IPS DF 4.7 (cell line): ENCODE measurements at regions not wholly inside any gene's neighbourhood (a gene's known extent, or its start where the extent isn't known, plus 50 kb on each side); places are given as distances from the start of the nearest gene placed in this dataset.

Experiments
- DNase-seq: peaks from one replicate; pipeline ENCODE4 v3.0.0-alpha.2; 2013; ENCODE audit warnings: low spot score; ENCODE audit errors: extremely low read depth

DNA sequence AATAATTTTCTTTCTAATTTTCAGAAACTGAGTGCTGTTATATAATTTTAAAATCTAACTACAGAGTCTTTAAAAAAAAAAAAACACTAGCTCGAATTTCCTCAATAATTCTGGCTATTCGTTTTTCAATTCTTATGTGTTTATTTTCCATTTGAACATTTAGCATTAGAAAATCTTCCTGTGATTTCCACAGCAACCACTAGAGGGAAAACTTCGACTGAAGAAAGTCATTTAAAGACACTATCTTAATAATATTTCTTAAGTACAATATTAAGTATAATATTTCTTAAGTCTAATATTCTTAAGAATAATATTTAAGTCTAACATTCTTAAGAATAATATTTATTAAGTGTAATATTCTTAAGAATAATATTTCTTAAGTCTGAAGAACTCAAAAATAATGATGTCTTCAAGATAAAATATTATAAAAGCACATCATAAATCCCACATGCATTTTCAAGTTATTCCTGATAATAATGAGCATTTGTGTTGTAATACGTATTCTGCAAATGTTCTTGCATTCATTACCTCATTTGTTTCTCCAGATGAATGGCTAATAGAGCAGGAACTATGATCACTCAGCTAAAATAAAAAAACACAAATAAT lies 118.4 kb upstream of the WDR17 start:
- DNase-seq = no peak

DNA sequence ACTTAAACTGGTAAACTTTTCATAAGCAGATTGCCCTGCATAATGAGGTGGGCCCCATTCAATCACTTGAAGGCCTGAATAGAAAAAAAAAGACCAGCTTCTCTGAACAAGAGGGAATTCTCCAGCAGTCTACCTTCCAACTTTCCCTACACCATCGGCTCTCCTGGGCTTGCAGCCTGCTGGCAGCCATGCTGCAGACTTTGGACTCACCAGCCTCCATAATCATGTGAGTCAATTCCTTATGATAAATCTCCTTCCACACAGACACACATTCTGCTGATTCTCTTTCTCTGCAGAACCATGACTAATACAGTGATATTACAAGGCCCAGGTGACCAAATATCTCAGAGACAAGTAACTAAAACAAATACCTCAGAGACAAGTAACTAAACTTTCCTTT lies 113.8 kb upstream of the WDR17 start:
- no peak for DNase-seq

DNA sequence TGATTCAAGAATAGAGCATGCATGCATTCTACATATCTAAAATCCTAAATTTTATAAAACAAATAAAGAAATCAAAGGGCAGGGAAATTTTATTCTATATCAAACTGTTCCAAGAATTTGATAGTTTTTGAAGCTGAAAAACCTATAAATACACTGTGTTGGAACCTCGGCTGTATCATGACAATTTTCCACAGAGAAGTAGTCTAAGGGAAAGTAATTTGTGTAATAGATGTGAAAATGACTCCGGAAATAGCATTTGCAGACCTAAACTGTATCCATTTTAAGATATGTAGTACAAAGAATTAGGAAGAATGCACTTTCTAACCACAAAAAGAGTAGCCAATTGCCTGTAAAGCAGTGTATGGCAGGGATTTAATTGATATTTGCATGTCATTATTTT lies 112.5 kb upstream of the WDR17 start:
- no peak for DNase-seq

GRCh38 chr4:175953960-175954521 lies 111.6 kb upstream of the WDR17 start:
- no peak for DNase-seq

GRCh38 chr4:175954685-175955084 lies 111.0 kb upstream of the WDR17 start:
- DNase-seq = no peak

- no peak for DNase-seq
Observed at GRCh38 chr4:175961604-175962003, 104.0 kb upstream of the WDR17 start.

DNA sequence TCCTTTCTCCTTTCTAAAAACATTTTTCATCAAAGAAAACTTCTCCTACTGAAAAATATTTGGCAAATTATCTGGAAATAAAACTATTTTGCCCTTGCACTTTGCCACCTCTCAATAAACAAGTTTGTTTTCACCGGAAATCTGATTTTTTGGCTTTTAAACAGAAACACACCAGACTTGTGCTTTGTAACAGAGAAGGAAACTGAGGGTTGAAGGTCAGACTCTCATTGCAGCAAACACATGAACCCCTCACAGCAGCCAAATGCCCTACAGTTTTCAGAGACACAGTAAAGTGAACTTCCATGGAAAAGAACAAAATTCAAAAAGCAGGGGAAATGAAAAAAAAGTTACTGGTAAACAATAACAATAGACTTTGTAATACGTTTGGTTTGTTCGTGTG lies 95.6 kb upstream of the WDR17 start:
- DNase-seq = no peak

- no peak for DNase-seq
Observed at GRCh38 chr4:175970724-175971123, 94.9 kb upstream of the WDR17 start.

DNA sequence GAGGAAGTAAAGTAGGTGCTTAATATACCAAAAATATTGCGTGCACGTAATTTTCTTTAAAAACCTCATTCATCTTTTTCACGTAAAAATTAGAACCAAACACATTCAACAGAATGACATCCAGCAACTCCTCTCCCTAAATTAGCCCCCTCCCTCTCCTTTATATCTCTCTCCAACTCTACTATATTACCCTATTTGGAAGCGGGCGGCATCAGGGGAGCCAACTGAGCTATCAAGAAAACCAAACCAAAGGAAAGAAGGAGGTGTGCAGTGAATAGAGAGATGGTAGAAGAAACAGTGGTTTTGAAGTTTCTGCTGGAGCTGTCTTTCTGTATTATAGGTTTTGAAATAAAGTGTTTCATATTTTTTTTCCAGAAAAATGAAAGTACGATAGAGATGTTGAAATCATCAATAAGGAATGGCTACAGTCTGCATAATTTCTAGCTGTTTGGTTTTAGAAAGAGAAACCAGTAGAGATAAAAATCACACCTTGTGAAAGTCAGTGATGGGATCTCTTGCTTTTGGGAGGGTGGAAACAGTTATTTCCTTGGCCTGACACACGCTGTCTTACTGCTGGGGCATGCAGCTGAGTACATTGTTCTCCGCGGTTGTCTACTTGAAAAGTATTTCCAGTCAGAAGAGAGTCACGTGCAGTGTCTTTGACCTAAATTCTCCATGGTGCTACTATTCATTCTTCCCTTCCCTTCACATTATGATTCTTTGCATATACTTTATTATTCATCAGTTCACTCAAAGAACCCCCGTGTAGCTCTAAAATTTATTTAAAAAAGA lies 94.1 kb upstream of the WDR17 start:
- DNase-seq = no peak

DNA sequence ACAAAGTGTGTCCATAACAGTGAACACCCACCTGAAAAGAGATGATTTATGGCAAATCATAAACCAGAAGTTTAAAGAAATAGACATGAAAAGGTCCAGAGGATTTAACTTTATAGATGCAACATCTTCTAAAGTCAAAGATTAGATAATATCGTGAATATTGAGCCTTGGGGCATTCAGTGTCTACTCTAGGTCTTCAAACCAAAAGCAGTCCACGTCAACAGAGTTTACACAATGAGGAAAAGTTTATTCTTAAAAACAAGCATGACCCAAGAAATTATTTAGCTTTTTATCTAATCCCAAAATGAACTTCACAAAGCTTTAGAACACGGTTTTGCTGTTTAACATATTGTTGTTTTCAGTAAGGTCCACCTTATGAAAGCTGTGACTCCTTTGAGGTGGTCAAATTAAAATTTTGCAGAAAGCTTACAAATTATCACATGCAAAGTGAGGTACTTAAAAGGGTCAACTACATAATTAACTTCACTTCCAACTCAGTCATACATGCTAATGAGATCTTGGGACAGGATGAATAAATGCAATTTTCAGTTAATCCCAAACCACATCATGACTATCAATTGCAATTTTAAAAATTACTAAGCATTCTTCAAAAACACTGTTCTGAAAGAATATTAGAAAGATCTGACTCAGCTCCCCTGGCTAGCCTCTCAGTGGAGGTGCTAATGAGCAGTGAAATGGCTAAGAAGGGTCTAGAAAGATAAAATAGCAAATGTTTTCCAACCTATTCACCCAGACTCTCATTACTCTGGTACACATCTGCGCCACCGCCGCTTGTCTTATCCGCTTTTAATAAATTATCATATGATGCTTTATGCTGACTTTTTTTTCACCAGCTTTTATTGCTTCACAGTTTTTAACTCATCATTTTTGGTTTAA lies 92.4 kb upstream of the WDR17 start:
- DNase-seq = no peak

- DNase-seq = no peak
Observed at GRCh38 chr4:175983636-175984035, 82.0 kb upstream of the WDR17 start.

- no peak for DNase-seq
Observed at GRCh38 chr4:175986668-175987067, 79.0 kb upstream of the WDR17 start.

DNA sequence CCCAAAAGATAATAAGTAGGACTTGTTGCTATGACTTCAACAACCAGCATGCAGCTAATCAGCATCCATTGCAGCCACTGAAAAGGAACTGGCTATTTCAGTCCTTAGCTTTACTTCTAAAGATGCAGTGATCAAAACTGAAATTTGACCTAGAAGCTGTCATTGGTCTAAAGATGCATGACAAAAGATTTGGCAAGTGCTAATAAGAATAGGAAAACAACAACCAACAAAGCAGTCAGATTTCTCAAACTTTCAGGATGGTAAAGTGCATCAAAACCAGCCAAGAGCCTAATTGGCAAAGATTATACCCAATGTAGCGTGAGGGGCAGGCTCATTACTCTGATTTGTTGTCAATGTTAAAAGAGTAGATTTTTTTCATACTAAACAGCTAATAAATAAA lies 77.1 kb upstream of the WDR17 start:
- DNase-seq = no peak

GRCh38 chr4:175996206-175996605 lies 69.4 kb upstream of the WDR17 start:
- no peak for DNase-seq

GRCh38 chr4:175997291-175997690 lies 68.3 kb upstream of the WDR17 start:
- no peak for DNase-seq

GRCh38 chr4:175998782-175999181 lies 66.9 kb upstream of the WDR17 start:
- peak; percentile 80 for DNase-seq

DNA sequence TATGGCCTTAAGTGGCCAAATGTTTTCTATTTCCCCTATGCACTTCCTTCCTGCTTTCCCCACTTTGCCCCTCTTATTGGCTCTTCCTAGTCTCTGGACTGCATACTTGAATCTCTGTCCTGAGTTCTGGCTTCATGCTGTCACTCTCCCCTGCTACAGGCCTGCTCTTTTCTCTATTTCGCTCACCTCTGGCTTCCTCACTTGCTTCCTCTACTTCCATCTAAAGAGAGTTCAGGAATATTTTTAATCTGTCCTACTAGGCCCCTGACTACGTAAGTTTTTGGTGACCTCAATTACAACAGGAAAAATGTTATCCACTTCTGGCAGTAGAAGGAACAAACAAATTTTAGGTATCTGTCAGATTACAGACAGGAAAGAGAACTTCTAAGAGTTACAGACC lies 65.7 kb upstream of the WDR17 start:
- no peak for DNase-seq

DNA sequence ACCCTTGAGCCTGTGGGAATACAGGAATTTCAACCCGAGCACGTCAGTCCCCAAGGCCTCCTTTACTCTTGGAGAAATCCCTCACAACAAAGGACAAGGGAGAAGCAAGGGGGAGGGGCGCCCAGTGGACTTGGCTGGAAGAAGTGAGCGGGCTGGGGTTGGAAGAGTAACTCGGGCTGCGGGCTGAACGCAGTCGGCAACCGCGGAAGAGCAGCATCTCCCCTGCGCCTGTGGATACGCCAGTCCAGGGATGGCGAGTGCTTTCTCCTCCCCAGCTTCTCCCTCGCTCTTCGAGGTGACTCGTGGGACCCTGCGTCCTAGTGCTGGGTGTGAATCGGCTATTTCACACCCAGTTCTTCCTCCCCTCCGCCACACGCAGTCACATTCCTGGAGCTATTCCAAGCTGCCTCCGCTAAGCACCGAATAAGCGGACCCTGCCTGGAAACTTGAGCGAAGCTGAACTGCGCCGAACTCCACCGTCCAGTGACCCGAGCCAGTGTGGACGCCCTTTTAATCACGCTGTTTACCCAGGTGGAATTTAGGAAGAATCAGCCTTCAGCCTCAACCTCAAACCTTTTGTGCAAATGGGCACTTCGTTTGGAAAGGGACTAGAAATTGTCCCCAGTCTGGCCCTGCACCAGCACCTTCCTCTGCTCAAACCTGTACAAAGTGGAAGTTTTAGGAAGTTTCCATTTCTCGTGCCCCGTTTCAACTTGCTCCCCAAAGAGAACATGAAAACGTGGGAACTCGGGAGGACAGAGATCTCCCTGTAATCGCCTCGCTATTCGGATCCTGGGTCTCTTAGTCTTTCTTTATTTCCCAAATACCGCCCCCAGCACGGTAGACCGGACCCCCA lies 64.3 kb upstream of the WDR17 start:
- DNase-seq = peak; percentile 51

GRCh38 chr4:176002007-176002613 lies 63.5 kb upstream of the WDR17 start:
- DNase-seq = no peak

- no peak for DNase-seq
Observed at GRCh38 chr4:176005766-176006165, 59.9 kb upstream of the WDR17 start.

GRCh38 chr4:176009254-176009653 lies 56.4 kb upstream of the WDR17 start:
- DNase-seq = no peak
